H1 (cell line): ENCODE measurements at regions not wholly inside any gene's neighbourhood (a gene's known extent, or its start where the extent isn't known, plus 50 kb on each side); places are given as distances from the start of the nearest gene placed in this dataset.

Experiments used
- CTCF ChIA-PET: fragments of 300-600 bp; sonication (Branson Sonifier 250); formaldehyde crosslinking; loops from one replicate; lab custom pipeline; 2021; ENCODE audit not compliant: partially characterized antibody; lab: Charles Lee
- POLR2A ChIA-PET: fragments of 300-600 bp; sonication (Branson Sonifier 250); formaldehyde crosslinking; loops from one replicate; lab custom pipeline; 2021; ENCODE audit warnings: inconsistent platforms; ENCODE audit not compliant: partially characterized antibody; lab: Charles Lee
- DNase-seq, 2 experiments: peaks; one replicate each; pipeline versions ENCODE4 v3.0.0 to v3.0.0-alpha.2; 2010 to 2022; ENCODE audit warnings: low spot score in 2 of 2, low read depth in 1 of 2, mixed read lengths in 1 of 2
- FAIRE-seq: peaks from 2 replicates; lab custom pipeline; 2011; peaks lifted over from hg19 to GRCh38; lab: Jason Lieb, UNC
- H2AFZ ChIP-seq: 2 replicates; pipeline ENCODE4 v1.8.1; 2012; ENCODE audit warnings: low read length, inconsistent platforms
- H2AK5ac ChIP-seq: 2 replicates; pipeline ENCODE4 v1.6.1; 2013; ENCODE audit warnings: low read depth, low read length
- H2BK120ac ChIP-seq: replicated peaks from 2 replicates; pipeline ENCODE3; 2013; ENCODE audit warnings: low read depth, low read length, inconsistent platforms
- H2BK12ac ChIP-seq: 2 replicates; pipeline ENCODE4 v1.6.1; 2013; ENCODE audit warnings: low read depth, low read length
- H2BK15ac ChIP-seq: 2 replicates; pipeline ENCODE4 v1.6.1; 2013; ENCODE audit warnings: low read length
- H2BK20ac ChIP-seq: 2 replicates; pipeline ENCODE4 v1.6.1; 2013; ENCODE audit warnings: low read length
- H2BK5ac ChIP-seq: 2 replicates; pipeline ENCODE4 v1.6.1; 2013; ENCODE audit warnings: low read depth, low read length
- H3K14ac ChIP-seq: 2 replicates; pipeline ENCODE4 v1.6.1; 2013; ENCODE audit warnings: inconsistent platforms; ENCODE audit not compliant: insufficient read length
- H3K18ac ChIP-seq: 2 replicates; pipeline ENCODE4 v1.6.1; 2013; ENCODE audit warnings: low read length; ENCODE audit errors: extremely low read depth
- H3K23ac ChIP-seq: 2 replicates; pipeline ENCODE4 v1.6.1; 2013; ENCODE audit warnings: inconsistent platforms; ENCODE audit not compliant: insufficient read length
- H3K23me2 ChIP-seq: 2 replicates; pipeline ENCODE4 v1.6.1; 2013; ENCODE audit warnings: low read depth, low read length
- H3K27ac ChIP-seq: 2 replicates; pipeline ENCODE4 v1.6.1; 2011; ENCODE audit warnings: low read depth, low read length, inconsistent platforms
- H3K27me3 ChIP-seq, 4 experiments: replicated peaks in 1 of 4; 1 replicate in 1 of 4; 2 replicates in 3 of 4; pipeline versions ENCODE4 v1.6.1 to v1.8.1; 2011 to 2013; ENCODE audit warnings: low read length in 3 of 4, mild to moderate bottlenecking in 3 of 4, inconsistent platforms in 2 of 4, mixed read lengths in 2 of 4, moderate library complexity in 1 of 4; ENCODE audit not compliant: control insufficient read depth in 3 of 4, insufficient read depth in 3 of 4; ENCODE audit errors: extremely low read depth in 1 of 4
- H3K36me3 ChIP-seq, 4 experiments: 2 replicates each; pipeline versions ENCODE4 v1.6.1 to v1.8.1; 2011 to 2013; ENCODE audit warnings: mild to moderate bottlenecking in 4 of 4, low read length in 3 of 4, moderate library complexity in 2 of 4, control low read depth in 1 of 4, inconsistent platforms in 1 of 4; ENCODE audit not compliant: insufficient read depth in 4 of 4, control insufficient read depth in 2 of 4
- H3K4ac ChIP-seq: replicated peaks from 2 replicates; pipeline ENCODE3; 2013; ENCODE audit warnings: low read length, low read depth, mixed read lengths, inconsistent platforms; ENCODE audit not compliant: insufficient read length
- H3K4me1 ChIP-seq, 4 experiments: replicated peaks in 1 of 4; 1 replicate in 1 of 4; 2 replicates in 3 of 4; pipeline versions ENCODE4 v1.6.1 to v1.8.1; 2011 to 2013; ENCODE audit warnings: low read length in 3 of 4, inconsistent platforms in 2 of 4, mixed read lengths in 1 of 4; ENCODE audit not compliant: insufficient read depth in 4 of 4, control insufficient read depth in 3 of 4
- H3K4me2 ChIP-seq, 2 experiments: 2 replicates each; pipeline versions ENCODE4 v1.6.1 to v1.8.1; 2011 to 2013; ENCODE audit warnings: low read depth in 2 of 2, low read length in 2 of 2, control low read depth in 1 of 2, inconsistent platforms in 1 of 2, mild to moderate bottlenecking in 1 of 2; ENCODE audit not compliant: insufficient read depth in 1 of 2
- H3K4me3 ChIP-seq, 4 experiments: fragments of 200-600, 300-600 bp in 1 of 4; sonication (generic), shearing (Covaris generic), sonication (Bioruptor Twin) in 1 of 4; 2 replicates each; pipeline versions ENCODE4 v1.5.1 to v1.8.1; 2011 to 2016; ENCODE audit warnings: low read length in 4 of 4, low read depth in 3 of 4, control low read depth in 2 of 4, inconsistent platforms in 2 of 4, mild to moderate bottlenecking in 2 of 4, mixed read lengths in 1 of 4, moderate library complexity in 1 of 4; ENCODE audit not compliant: insufficient read depth in 2 of 4; ENCODE audit errors: extremely low read depth in 1 of 4
- H3K56ac ChIP-seq: replicated peaks from 2 replicates; pipeline ENCODE3; 2013; ENCODE audit warnings: low read depth, mild to moderate bottlenecking, mixed read lengths, low read length, inconsistent platforms; ENCODE audit not compliant: insufficient read length
- H3K79me1 ChIP-seq: 2 replicates; pipeline ENCODE4 v1.6.1; 2013; ENCODE audit warnings: low read depth, low read length, control low read depth
- H3K79me2 ChIP-seq, 2 experiments: 2 replicates each; pipeline versions ENCODE4 v1.6.1 to v1.8.1; 2012 to 2013; ENCODE audit warnings: low read length in 2 of 2, mild to moderate bottlenecking in 2 of 2, inconsistent platforms in 1 of 2; ENCODE audit not compliant: insufficient read depth in 2 of 2, control insufficient read depth in 1 of 2
- H3K9ac ChIP-seq, 4 experiments: replicated peaks in 1 of 4; 1 replicate in 1 of 4; 2 replicates in 3 of 4; pipeline versions ENCODE4 v1.6.1 to v1.8.1; 2011 to 2013; ENCODE audit warnings: low read depth in 3 of 4, low read length in 3 of 4, control low read depth in 2 of 4, mild to moderate bottlenecking in 2 of 4, moderate library complexity in 2 of 4, inconsistent platforms in 1 of 4; ENCODE audit errors: extremely low read depth in 1 of 4
- H3K9me3 ChIP-seq, 2 experiments: 2 replicates each; pipeline versions ENCODE4 v1.6.1 to v1.8.1; 2012 to 2013; ENCODE audit warnings: mild to moderate bottlenecking in 2 of 2, moderate library complexity in 2 of 2, control low read depth in 1 of 2, inconsistent platforms in 1 of 2, low read depth in 1 of 2, low read length in 1 of 2, mixed read lengths in 1 of 2; ENCODE audit not compliant: insufficient read depth in 2 of 2
- H4K20me1 ChIP-seq, 2 experiments: replicated peaks in 1 of 2; 2 replicates each; pipeline versions ENCODE3 to v1.8.1; 2011 to 2013; ENCODE audit warnings: inconsistent platforms in 2 of 2, low read length in 2 of 2, mild to moderate bottlenecking in 1 of 2; ENCODE audit not compliant: insufficient read depth in 2 of 2, control insufficient read depth in 1 of 2
- H4K5ac ChIP-seq: 2 replicates; pipeline ENCODE4 v1.6.1; 2013; ENCODE audit warnings: low read length, low read depth, mixed read lengths, inconsistent platforms; ENCODE audit not compliant: insufficient read length
- H4K8ac ChIP-seq: 2 replicates; pipeline ENCODE4 v1.8.0; 2013; ENCODE audit warnings: mild to moderate bottlenecking, moderate library complexity, low read length, inconsistent platforms; ENCODE audit not compliant: insufficient read depth; ENCODE audit errors: extremely low read depth
- H4K91ac ChIP-seq: replicated peaks from 2 replicates; pipeline ENCODE3; 2013; ENCODE audit warnings: low read length, mixed read lengths, inconsistent platforms; ENCODE audit not compliant: insufficient read length
- CBX5 ChIP-seq: fragments of 300-800, 300-1000 bp; sonication (generic); IDR thresholded peaks from 2 replicates; pipeline ENCODE4 v1.7.1; 2016; ENCODE audit warnings: antibody characterized with exemption, low read length, low read depth
- CREB1 ChIP-seq: IDR thresholded peaks from 2 replicates; pipeline ENCODE4 v1.6.1; 2012; ENCODE audit warnings: inconsistent platforms
- CTBP2 ChIP-seq: IDR thresholded peaks from 2 replicates; pipeline ENCODE4 v1.7.0; 2011; ENCODE audit warnings: borderline replicate concordance, mild to moderate bottlenecking, moderate library complexity, mixed read lengths, low read length; ENCODE audit not compliant: insufficient read depth, insufficient read length
- EGR1 ChIP-seq: IDR thresholded peaks from 2 replicates; pipeline ENCODE4 v1.6.1; 2011; ENCODE audit warnings: low read depth, low read length, borderline replicate concordance
- MAX ChIP-seq: IDR thresholded peaks from 2 replicates; pipeline ENCODE4 v1.6.1; 2012; ENCODE audit warnings: inconsistent platforms
- POLR2A ChIP-seq, 2 experiments: IDR thresholded peaks; 1 replicate in 1 of 2; 2 replicates in 1 of 2; pipeline ENCODE4 v1.6.1; 2011; ENCODE audit warnings: low read depth in 2 of 2, low read length in 2 of 2, mild to moderate bottlenecking in 2 of 2; ENCODE audit errors: control extremely low read depth in 1 of 2
- RFX5 ChIP-seq: IDR thresholded peaks from 2 replicates; pipeline ENCODE4 v1.6.1; 2011; ENCODE audit warnings: low read depth, low read length, improper control_type of control experiment, borderline replicate concordance
- SIX5 ChIP-seq: IDR thresholded peaks from 2 replicates; pipeline ENCODE4 v1.6.1; 2011; ENCODE audit warnings: mild to moderate bottlenecking, low read depth, low read length
- SP4 ChIP-seq: IDR thresholded peaks from 2 replicates; pipeline ENCODE4 v1.6.1; 2012; ENCODE audit warnings: low read length, inconsistent platforms
- ZNF274 ChIP-seq: IDR thresholded peaks from 2 replicates; pipeline ENCODE4 v1.7.0; 2012; ENCODE audit warnings: low read length, borderline replicate concordance; ENCODE audit errors: extremely low read depth
- WGBS, 2 experiments: shearing (Covaris generic) in 1 of 2; methylation state at CpG; one replicate each; pipeline versions ENCODE4 v1.1.6 to v1.1.7; 2013 to 2015; ENCODE audit warnings: low lambda C conversion rate in 2 of 2, mixed read lengths in 2 of 2, inconsistent platforms in 1 of 2, low coverage in 1 of 2, missing lambda C conversion rate in 1 of 2; ENCODE audit not compliant: insufficient replicate concordance in 2 of 2, insufficient coverage in 1 of 2, insufficient read length in 1 of 2; ENCODE audit errors: extremely low coverage in 1 of 2, missing lambda C conversion rate in 1 of 2; 5-methylcytosine and 5-hydroxymethylcytosine counted together

DNA sequence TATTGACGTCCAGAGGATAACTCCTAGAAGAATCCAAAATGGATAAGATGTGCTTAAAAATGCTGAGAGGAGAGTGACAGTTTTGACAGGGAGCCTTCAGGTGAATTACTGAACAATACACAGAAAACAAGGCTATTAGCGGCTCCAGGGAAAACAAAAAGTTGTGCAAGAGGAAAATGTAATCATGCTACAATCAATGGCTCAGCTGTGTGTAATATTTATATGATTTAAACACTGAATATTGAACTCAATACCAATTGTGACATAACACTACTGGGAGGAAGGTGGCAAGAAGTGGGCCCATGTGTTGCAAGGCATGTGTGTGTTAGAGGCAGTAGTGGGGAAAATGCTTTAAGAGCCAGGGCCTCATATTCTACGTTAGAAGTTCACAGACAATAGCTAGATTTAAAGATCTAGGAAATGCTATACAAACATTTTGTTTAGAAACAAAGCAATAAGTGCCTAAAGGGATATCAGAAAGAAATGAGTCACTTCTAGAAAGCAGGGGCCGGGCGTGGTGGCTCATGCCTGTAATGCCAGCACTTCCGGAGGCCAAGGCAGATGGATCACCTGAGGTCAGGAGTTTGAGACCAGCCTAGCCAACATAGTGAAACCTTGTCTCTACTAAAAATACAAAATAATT, 253.2 kb upstream of the IRX5 start:
- Histone ChIP-seq H4K5ac (no peak overlapping the region), H2BK15ac (no peak overlapping the region), H2AK5ac (no peak overlapping the region), H3K79me1 (no peaks in the 10 kb centered on the region), H3K79me2 (no peaks in the 10 kb centered on the region), H4K20me1 (no peaks in the 10 kb centered on the region), H2BK5ac (no peak overlapping the region), H3K23ac (no peak overlapping the region), H3K18ac (no peak overlapping the region), H3K9me3 (no peaks in the 10 kb centered on the region), H2BK12ac (no peak overlapping the region), H3K4me3 (no peak overlapping the region), H3K27me3 (no peaks in the 10 kb centered on the region), H3K36me3 (no peaks in the 10 kb centered on the region), H3K4me2 (no peak overlapping the region), H3K4me1 (no peaks in the 10 kb centered on the region; a peak in 1 of 7 replicates), H3K23me2 (no peaks in the 10 kb centered on the region), H3K4ac (no peak overlapping the region), H3K27ac (no peak overlapping the region), H4K8ac (no peak overlapping the region), H4K91ac (no peak overlapping the region), H2BK120ac (no peak overlapping the region), H2BK20ac (no peak overlapping the region), H3K14ac (no peak overlapping the region), H3K56ac (no peak overlapping the region), H3K9ac (no peak overlapping the region), H2AFZ (no peak overlapping the region)
- FAIRE-seq = no peak
- ChIA-PET CTCF (no interaction called here), POLR2A (no interaction called here)
- TF ChIP-seq CBX5 (no peak), SP4 (no peak), MAX (no peak), CTBP2 (no peak), POLR2A (IDR thresholded peaks at IDR 0.05; ENCODE audit: control extremely low read depth in 1 of 2, low read depth in 2 of 2, low read length in 2 of 2) (no peak), ZNF274 (no peak), EGR1 (no peak), CREB1 (no peak), RFX5 (no peak), SIX5 (no peak)
- 97% methylated on average over 6 of the region's 6 CpGs; no CpG with 5 or more reads in 1 of the 2 experiments for WGBS, 2 experiments
- DNase-seq = no peak
